Testis (tissue), 2 donors: ENCODE measurements at regions not wholly inside any gene's neighbourhood (a gene's known extent, or its start where the extent isn't known, plus 50 kb on each side); places are given as distances from the start of the nearest gene placed in this dataset.

ENCODE experiments used
- DNase-seq: peaks from one replicate; pipeline ENCODE4 v3.0.0-alpha.2; 2019
- H3K27ac ChIP-seq, 2 donors: fragments of 200-600 bp; sonication (generic); one replicate each; pipeline ENCODE4 v1.5.1; 2019
- H3K27me3 ChIP-seq: fragments of 200-600 bp; sonication (generic); one replicate; pipeline ENCODE4 v1.5.1; 2019
- H3K36me3 ChIP-seq: fragments of 200-600 bp; sonication (generic); one replicate; pipeline ENCODE4 v1.5.1; 2017; ENCODE audit warnings: low read depth; ENCODE audit errors: missing control alignments
- H3K4me1 ChIP-seq: fragments of 200-600 bp; sonication (generic); one replicate; pipeline ENCODE4 v1.5.1; 2019
- H3K4me3 ChIP-seq, 2 donors: fragments of 200-600 bp; sonication (generic); one replicate each; pipeline ENCODE4 v1.5.1; 2017 to 2019
- H3K9me3 ChIP-seq: fragments of 200-600 bp; sonication (generic); one replicate; pipeline ENCODE4 v1.5.1; 2017
- CTCF ChIP-seq, 3 experiments: fragments of 450-650 bp in 2 of 3; fragments of 200-600 bp in 1 of 3; sonication (generic) in 1 of 3; IDR thresholded peaks; one replicate each; pipeline ENCODE4 v1.5.1; 2016 to 2019; ENCODE audit warnings: antibody characterized with exemption in 3 of 3, mild to moderate bottlenecking in 2 of 3, moderate library complexity in 1 of 3
- POLR2A ChIP-seq: fragments of 450-650 bp; IDR thresholded peaks from one replicate; pipeline ENCODE4 v1.6.1; 2017; ENCODE audit warnings: antibody characterized with exemption, mild to moderate bottlenecking, moderate library complexity
- WGBS, 2 donors: methylation state at CpG; one replicate each; pipeline ENCODE4 v1.1.5; 2018; 5-methylcytosine and 5-hydroxymethylcytosine counted together
- intact Hi-C: fragments of 100-400 bp; cut with DNase I; formaldehyde crosslinking; loops from one replicate; pipeline ENCODE4 v1.15.1; 2023; ENCODE audit warnings: low total_unique reads

GRCh38 chr1:224864006-224864405 is 65.5 kb upstream of the DNAH14 start:
- Histone ChIP-seq H3K36me3 (no peaks in the 10 kb centered on the region), H3K9me3 (no peaks in the 10 kb centered on the region), H3K27ac (no peak overlapping the region), H3K4me1 (no peaks in the 10 kb centered on the region), H3K27me3 (no peaks in the 10 kb centered on the region), H3K4me3 (no peak overlapping the region)
- no peak for TF ChIP-seq POLR2A
- TF ChIP-seq CTCF (IDR thresholded peaks at IDR 0.05) = no peak
- WGBS, 2 donors = 100% methylated on average over 2 of the region's 2 CpGs
- intact Hi-C loops = no loop called here
- DNase-seq = no peak

GRCh38 chr1:224865510-224865909 is 64.0 kb upstream of the DNAH14 start:
- Histone ChIP-seq H3K27me3 (no peaks in the 10 kb centered on the region), H3K9me3 (no peaks in the 10 kb centered on the region), H3K36me3 (no peaks in the 10 kb centered on the region), H3K4me1 (no peaks in the 10 kb centered on the region), H3K4me3 (no peak overlapping the region), H3K27ac (no peak overlapping the region)
- intact Hi-C loops = no loop called here
- 81 to 88% methylated on average over 1 of the region's 1 CpG for WGBS, 2 donors
- DNase-seq = no peak
- TF ChIP-seq POLR2A (no peak), CTCF (IDR thresholded peaks at IDR 0.05) (no peak)

- H3K4me1 ChIP-seq = no peaks in the 10 kb centered on the region
- no peaks in the 10 kb centered on the region for H3K27me3 ChIP-seq
- no peak overlapping the region for H3K4me3 ChIP-seq
- no peaks in the 10 kb centered on the region for H3K9me3 ChIP-seq
- intact Hi-C loops = no loop called here
- no peaks in the 10 kb centered on the region for H3K36me3 ChIP-seq
- no peak for DNase-seq
- TF ChIP-seq CTCF (IDR thresholded peaks at IDR 0.05) = no peak
- no peak for TF ChIP-seq POLR2A
- no peak overlapping the region for H3K27ac ChIP-seq
These were observed 62.5 kb upstream of the DNAH14 start for GRCh38 chr1:224866940-224867339.

- Histone ChIP-seq H3K9me3 (no peaks in the 10 kb centered on the region), H3K4me3 (no peak overlapping the region), H3K27ac (no peak overlapping the region), H3K4me1 (no peaks in the 10 kb centered on the region), H3K27me3 (no peaks in the 10 kb centered on the region), H3K36me3 (no peaks in the 10 kb centered on the region)
- DNase-seq = no peak
- intact Hi-C loops = no loop called here
- no peak for TF ChIP-seq CTCF (IDR thresholded peaks at IDR 0.05)
- no peak for TF ChIP-seq POLR2A
These were observed 61.8 kb upstream of the DNAH14 start for GRCh38 chr1:224867715-224868114.

- Histone ChIP-seq H3K4me1 (no peaks in the 10 kb centered on the region), H3K4me3 (no peak overlapping the region), H3K27ac (no peak overlapping the region), H3K9me3 (no peaks in the 10 kb centered on the region), H3K36me3 (no peaks in the 10 kb centered on the region), H3K27me3 (no peaks in the 10 kb centered on the region)
- WGBS, 2 donors = 50 to 63% methylated on average over 4 of the region's 4 CpGs
- intact Hi-C loops = no loop called here
- TF ChIP-seq POLR2A (no peak), CTCF (IDR thresholded peaks at IDR 0.05) (no peak)
- DNase-seq = no peak
These were observed 56.5 kb upstream of the DNAH14 start for GRCh38 chr1:224872832-224873433.
